Vagina (tissue), 2 donors: ENCODE measurements at regions not wholly inside any gene's neighbourhood (a gene's known extent, or its start where the extent isn't known, plus 50 kb on each side); places are given as distances from the start of the nearest gene placed in this dataset.

Source experiments
- CTCF ChIP-seq, 3 experiments: fragments of 450-650 bp in 2 of 3; fragments of 200-600 bp in 1 of 3; sonication (generic) in 1 of 3; IDR thresholded peaks; one replicate each; pipeline ENCODE4 v1.5.1; 2017 to 2019; ENCODE audit warnings: antibody characterized with exemption in 3 of 3, mild to moderate bottlenecking in 2 of 3, moderate library complexity in 2 of 3
- POLR2A ChIP-seq, 2 donors: fragments of 450-650 bp; IDR thresholded peaks; one replicate each; pipeline ENCODE4 v1.6.1; 2017; ENCODE audit warnings: antibody characterized with exemption in 2 of 2, mild to moderate bottlenecking in 2 of 2, moderate library complexity in 2 of 2
- POLR2AphosphoS5 ChIP-seq, 2 donors: sonication (generic); formaldehyde crosslinking; IDR thresholded peaks; one replicate each; pipeline ENCODE4 v1.9.0; 2017; ENCODE audit warnings: antibody characterized with exemption in 2 of 2, mild to moderate bottlenecking in 2 of 2, low read depth in 1 of 2; ENCODE audit not compliant: insufficient read depth in 1 of 2

DNA sequence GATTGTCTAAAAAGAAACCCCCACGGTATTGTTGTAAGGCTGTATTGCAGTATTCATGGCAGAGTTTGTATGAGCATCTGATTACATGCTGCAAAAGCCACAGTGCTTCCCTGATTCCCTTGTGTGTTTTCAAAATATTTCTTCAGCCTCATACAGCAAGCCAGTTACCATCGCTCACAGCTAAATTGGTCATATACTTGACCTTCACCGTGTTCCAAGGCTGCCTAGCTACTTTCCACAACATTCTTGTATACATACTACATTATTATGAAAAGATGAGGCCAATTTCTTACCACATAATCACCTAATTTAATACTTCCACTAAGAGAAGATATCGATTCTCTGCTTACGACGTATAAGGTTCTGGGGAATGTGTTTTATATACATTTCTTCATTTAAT is 576.3 kb upstream of the CNTNAP5 start:
- TF ChIP-seq CTCF (IDR thresholded peaks at IDR 0.05) = no peak
- TF ChIP-seq POLR2A (IDR thresholded peaks at IDR 0.05) = no peak
- TF ChIP-seq POLR2AphosphoS5 (IDR thresholded peaks at IDR 0.05; ENCODE audit: insufficient read depth in 1 of 2, low read depth in 1 of 2) = no peak
